22Rv1 (cell line): ENCODE measurements at regions not wholly inside any gene's neighbourhood (a gene's known extent, or its start where the extent isn't known, plus 50 kb on each side); places are given as distances from the start of the nearest gene placed in this dataset.

Experiments
- ZFX ChIP-seq: fragments of 450-650 bp; IDR thresholded peaks from 2 replicates; pipeline ENCODE4 v1.6.1; 2017; ENCODE audit warnings: antibody characterized with exemption, borderline replicate concordance
- TF ChIP-seq, protein P1 (sequence below): fragments of 450-650 bp; IDR thresholded peaks from 2 replicates; pipeline ENCODE4 v1.5.1; 2017; ENCODE audit warnings: mild to moderate bottlenecking

DNA sequence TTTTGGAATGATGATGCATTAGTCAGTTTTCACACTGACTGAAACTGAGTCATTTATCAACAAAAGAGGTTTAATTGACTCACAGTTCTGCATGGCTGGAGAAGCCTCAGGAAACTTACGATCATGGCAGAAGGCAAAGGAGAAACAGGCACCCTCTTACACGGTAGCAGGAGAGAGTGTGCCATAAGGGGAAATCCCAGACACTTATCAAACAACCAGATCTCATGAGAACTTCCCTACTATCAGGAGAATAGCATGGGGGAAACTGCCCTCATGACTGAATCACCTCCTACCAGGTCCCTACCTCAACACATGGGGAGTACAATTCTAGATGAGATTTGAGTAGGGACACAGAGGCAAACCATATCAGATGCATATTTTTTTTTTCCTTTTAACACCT lies 504.5 kb upstream of the VRK2 start:
- TF ChIP-seq, protein P1, sequence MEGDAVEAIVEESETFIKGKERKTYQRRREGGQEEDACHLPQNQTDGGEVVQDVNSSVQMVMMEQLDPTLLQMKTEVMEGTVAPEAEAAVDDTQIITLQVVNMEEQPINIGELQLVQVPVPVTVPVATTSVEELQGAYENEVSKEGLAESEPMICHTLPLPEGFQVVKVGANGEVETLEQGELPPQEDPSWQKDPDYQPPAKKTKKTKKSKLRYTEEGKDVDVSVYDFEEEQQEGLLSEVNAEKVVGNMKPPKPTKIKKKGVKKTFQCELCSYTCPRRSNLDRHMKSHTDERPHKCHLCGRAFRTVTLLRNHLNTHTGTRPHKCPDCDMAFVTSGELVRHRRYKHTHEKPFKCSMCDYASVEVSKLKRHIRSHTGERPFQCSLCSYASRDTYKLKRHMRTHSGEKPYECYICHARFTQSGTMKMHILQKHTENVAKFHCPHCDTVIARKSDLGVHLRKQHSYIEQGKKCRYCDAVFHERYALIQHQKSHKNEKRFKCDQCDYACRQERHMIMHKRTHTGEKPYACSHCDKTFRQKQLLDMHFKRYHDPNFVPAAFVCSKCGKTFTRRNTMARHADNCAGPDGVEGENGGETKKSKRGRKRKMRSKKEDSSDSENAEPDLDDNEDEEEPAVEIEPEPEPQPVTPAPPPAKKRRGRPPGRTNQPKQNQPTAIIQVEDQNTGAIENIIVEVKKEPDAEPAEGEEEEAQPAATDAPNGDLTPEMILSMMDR, result no peak
- TF ChIP-seq ZFX, result no peak
